ENCODE measurements at regions not wholly inside any gene's neighbourhood (a gene's known extent, or its start where the extent isn't known, plus 50 kb on each side); places are given as distances from the start of the nearest gene placed in this dataset.

- no peaks in the 10 kb centered on the region for H3K36me3 ChIP-seq (ENCODE audit: insufficient read depth, low read length)
- no peaks in the 10 kb centered on the region for H3K27me3 ChIP-seq (ENCODE audit: control insufficient read depth in 1 of 2, insufficient read depth in 2 of 2, low read length in 2 of 2)
- no peaks in the 10 kb centered on the region for H3K4me1 ChIP-seq (ENCODE audit: insufficient read depth, low read length)
- H3K9me3 ChIP-seq (ENCODE audit: low read length), result no peaks in the 10 kb centered on the region
- H3K9ac ChIP-seq (ENCODE audit: low read length), result no peak overlapping the region
- no peak overlapping the region for H3K4me3 ChIP-seq (ENCODE audit: low read depth in 1 of 2, low read length in 2 of 2)
- H3K27ac ChIP-seq (ENCODE audit: low read depth, low read length), result no peak overlapping the region
These were observed 350.2 kb downstream of the ZNF516 start for GRCh38 chr18:76144844-76145243.

- H3K9me3 ChIP-seq (ENCODE audit: low read length), result no peaks in the 10 kb centered on the region
- no peaks in the 10 kb centered on the region for H3K36me3 ChIP-seq (ENCODE audit: insufficient read depth, low read length)
- no peak overlapping the region for H3K27ac ChIP-seq (ENCODE audit: low read depth, low read length)
- H3K27me3 ChIP-seq (ENCODE audit: control insufficient read depth in 1 of 2, insufficient read depth in 2 of 2, low read length in 2 of 2), result no peaks in the 10 kb centered on the region
- H3K9ac ChIP-seq (ENCODE audit: low read length), result no peak overlapping the region
- no peak overlapping the region for H3K4me3 ChIP-seq (ENCODE audit: low read depth in 1 of 2, low read length in 2 of 2)
- H3K4me1 ChIP-seq (ENCODE audit: insufficient read depth, low read length), result no peaks in the 10 kb centered on the region
These were observed 352.4 kb downstream of the ZNF516 start for GRCh38 chr18:76142611-76143010.

- H3K4me3 ChIP-seq (ENCODE audit: low read depth in 1 of 2, low read length in 2 of 2), result no peak overlapping the region
- no peaks in the 10 kb centered on the region for H3K36me3 ChIP-seq (ENCODE audit: insufficient read depth, low read length)
- H3K27ac ChIP-seq (ENCODE audit: low read depth, low read length), result no peak overlapping the region
- H3K27me3 ChIP-seq (ENCODE audit: control insufficient read depth in 1 of 2, insufficient read depth in 2 of 2, low read length in 2 of 2), result no peaks in the 10 kb centered on the region
- no peaks in the 10 kb centered on the region for H3K4me1 ChIP-seq (ENCODE audit: insufficient read depth, low read length)
- no peaks in the 10 kb centered on the region for H3K9me3 ChIP-seq (ENCODE audit: low read length)
- H3K9ac ChIP-seq (ENCODE audit: low read length), result no peak overlapping the region
These were observed 355.2 kb downstream of the ZNF516 start for GRCh38 chr18:76139844-76140243.

- H3K27me3 ChIP-seq (ENCODE audit: control insufficient read depth in 1 of 2, insufficient read depth in 2 of 2, low read length in 2 of 2), result no peaks in the 10 kb centered on the region
- H3K27ac ChIP-seq (ENCODE audit: low read depth, low read length), result no peak overlapping the region
- no peaks in the 10 kb centered on the region for H3K4me1 ChIP-seq (ENCODE audit: insufficient read depth, low read length)
- no peaks in the 10 kb centered on the region for H3K9me3 ChIP-seq (ENCODE audit: low read length)
- no peak overlapping the region for H3K4me3 ChIP-seq (ENCODE audit: low read depth in 1 of 2, low read length in 2 of 2)
- no peak overlapping the region for H3K9ac ChIP-seq (ENCODE audit: low read length)
- no peaks in the 10 kb centered on the region for H3K36me3 ChIP-seq (ENCODE audit: insufficient read depth, low read length)
These were observed 357.8 kb downstream of the ZNF516 start for GRCh38 chr18:76137216-76137615.

- Histone ChIP-seq H3K27ac (ENCODE audit: low read depth, low read length) (no peak overlapping the region), H3K4me3 (ENCODE audit: low read depth in 1 of 2, low read length in 2 of 2) (no peak overlapping the region), H3K9me3 (ENCODE audit: low read length) (no peaks in the 10 kb centered on the region), H3K4me1 (ENCODE audit: insufficient read depth, low read length) (no peaks in the 10 kb centered on the region), H3K27me3 (ENCODE audit: control insufficient read depth in 1 of 2, insufficient read depth in 2 of 2, low read length in 2 of 2) (no peaks in the 10 kb centered on the region), H3K9ac (ENCODE audit: low read length) (no peak overlapping the region), H3K36me3 (ENCODE audit: insufficient read depth, low read length) (no peaks in the 10 kb centered on the region)
These were observed 358.3 kb downstream of the ZNF516 start for GRCh38 chr18:76136701-76137100.

DNA sequence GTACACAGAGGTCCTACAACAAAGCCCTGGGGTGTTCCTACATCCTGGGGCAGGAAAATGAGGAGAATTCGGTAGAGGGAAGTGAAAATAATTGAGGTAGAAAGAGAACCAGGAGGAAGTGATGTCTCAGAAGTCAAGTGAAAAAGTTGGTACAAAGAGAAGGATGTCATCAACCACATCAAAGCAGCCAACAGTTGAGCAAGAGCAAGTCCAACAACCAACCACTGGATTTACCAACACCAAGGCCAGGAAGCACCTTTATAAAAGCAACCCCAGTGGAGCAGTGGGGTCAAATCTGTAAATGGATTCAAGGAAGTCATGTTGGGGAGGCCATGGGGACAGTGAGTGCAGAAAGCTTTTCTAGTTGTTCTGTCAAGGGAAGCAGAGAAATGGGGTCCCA, 360.4 kb downstream of the ZNF516 start:
- H3K4me3 ChIP-seq (ENCODE audit: low read depth in 1 of 2, low read length in 2 of 2), result no peak overlapping the region
- H3K27me3 ChIP-seq (ENCODE audit: control insufficient read depth in 1 of 2, insufficient read depth in 2 of 2, low read length in 2 of 2), result no peaks in the 10 kb centered on the region
- no peaks in the 10 kb centered on the region for H3K36me3 ChIP-seq (ENCODE audit: insufficient read depth, low read length)
- H3K9me3 ChIP-seq (ENCODE audit: low read length), result no peaks in the 10 kb centered on the region
- no peak overlapping the region for H3K9ac ChIP-seq (ENCODE audit: low read length)
- no peaks in the 10 kb centered on the region for H3K4me1 ChIP-seq (ENCODE audit: insufficient read depth, low read length)
- H3K27ac ChIP-seq (ENCODE audit: low read depth, low read length), result no peak overlapping the region

DNA sequence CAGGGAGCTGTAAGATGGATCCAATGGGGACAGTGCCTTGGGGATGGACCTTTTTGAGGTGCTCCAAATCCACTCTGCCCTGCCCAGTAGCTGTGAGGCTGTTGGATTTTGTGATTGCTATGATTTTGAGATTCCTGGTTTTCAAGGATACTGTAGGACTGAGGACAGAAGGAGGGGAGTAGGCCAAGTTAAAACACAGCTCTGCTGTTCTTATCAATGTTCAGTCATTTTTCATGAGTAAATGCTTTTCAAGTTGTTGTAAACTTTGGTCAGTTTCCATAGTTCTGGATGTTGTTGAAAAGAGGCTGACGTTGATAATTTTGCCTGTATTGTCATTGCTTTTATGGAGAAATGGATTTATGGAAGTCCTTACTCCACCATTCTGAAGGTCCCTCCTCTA, 361.2 kb downstream of the ZNF516 start:
- Histone ChIP-seq H3K9ac (ENCODE audit: low read length) (no peak overlapping the region), H3K9me3 (ENCODE audit: low read length) (no peaks in the 10 kb centered on the region), H3K4me3 (ENCODE audit: low read depth in 1 of 2, low read length in 2 of 2) (no peak overlapping the region), H3K27me3 (ENCODE audit: control insufficient read depth in 1 of 2, insufficient read depth in 2 of 2, low read length in 2 of 2) (no peaks in the 10 kb centered on the region), H3K27ac (ENCODE audit: low read depth, low read length) (no peak overlapping the region), H3K4me1 (ENCODE audit: insufficient read depth, low read length) (no peaks in the 10 kb centered on the region), H3K36me3 (ENCODE audit: insufficient read depth, low read length) (no peaks in the 10 kb centered on the region)

- Histone ChIP-seq H3K4me3 (ENCODE audit: low read depth in 1 of 2, low read length in 2 of 2) (no peak overlapping the region), H3K4me1 (ENCODE audit: insufficient read depth, low read length) (no peaks in the 10 kb centered on the region), H3K27me3 (ENCODE audit: control insufficient read depth in 1 of 2, insufficient read depth in 2 of 2, low read length in 2 of 2) (no peaks in the 10 kb centered on the region), H3K36me3 (ENCODE audit: insufficient read depth, low read length) (no peaks in the 10 kb centered on the region), H3K9ac (ENCODE audit: low read length) (no peak overlapping the region), H3K27ac (ENCODE audit: low read depth, low read length) (no peak overlapping the region), H3K9me3 (ENCODE audit: low read length) (no peaks in the 10 kb centered on the region)
These were observed 363.3 kb downstream of the ZNF516 start for GRCh38 chr18:76131738-76132137.

DNA sequence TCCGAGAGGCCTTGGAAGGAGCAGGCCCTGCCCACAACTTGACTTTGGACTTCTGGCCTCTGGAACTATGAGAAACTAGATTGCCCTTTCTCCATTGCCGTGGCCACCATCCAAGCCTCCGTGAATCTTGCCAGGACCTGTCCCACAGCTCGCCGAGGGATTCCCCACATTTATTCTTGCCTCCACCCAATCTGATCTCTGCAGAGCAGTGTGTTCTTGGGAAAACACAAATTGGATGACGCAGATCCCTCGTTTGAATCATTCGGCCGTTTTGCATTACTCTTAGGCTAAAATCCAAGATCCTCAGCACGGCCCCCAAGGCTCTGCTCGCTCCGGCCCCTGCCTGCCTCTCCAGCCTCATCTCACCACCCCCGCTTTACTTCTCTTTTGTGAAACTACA, 364.2 kb downstream of the ZNF516 start:
- Histone ChIP-seq H3K4me3 (ENCODE audit: low read depth in 1 of 2, low read length in 2 of 2) (no peak overlapping the region), H3K36me3 (ENCODE audit: insufficient read depth, low read length) (no peaks in the 10 kb centered on the region), H3K9me3 (ENCODE audit: low read length) (no peaks in the 10 kb centered on the region), H3K27ac (ENCODE audit: low read depth, low read length) (no peak overlapping the region), H3K27me3 (ENCODE audit: control insufficient read depth in 1 of 2, insufficient read depth in 2 of 2, low read length in 2 of 2) (no peaks in the 10 kb centered on the region), H3K4me1 (ENCODE audit: insufficient read depth, low read length) (peaks cover 7% of the 10 kb centered on the region), H3K9ac (ENCODE audit: low read length) (no peak overlapping the region)

- no peaks in the 10 kb centered on the region for H3K36me3 ChIP-seq (ENCODE audit: insufficient read depth, low read length)
- no peak overlapping the region for H3K4me3 ChIP-seq (ENCODE audit: low read depth in 1 of 2, low read length in 2 of 2)
- no peaks in the 10 kb centered on the region for H3K9me3 ChIP-seq (ENCODE audit: low read length)
- H3K9ac ChIP-seq (ENCODE audit: low read length), result no peak overlapping the region
- H3K4me1 ChIP-seq (ENCODE audit: insufficient read depth, low read length), result peaks cover 7% of the 10 kb centered on the region
- H3K27me3 ChIP-seq (ENCODE audit: control insufficient read depth in 1 of 2, insufficient read depth in 2 of 2, low read length in 2 of 2), result no peaks in the 10 kb centered on the region
- no peak overlapping the region for H3K27ac ChIP-seq (ENCODE audit: low read depth, low read length)
These were observed 368.7 kb downstream of the ZNF516 start for GRCh38 chr18:76126327-76126726.

DNA sequence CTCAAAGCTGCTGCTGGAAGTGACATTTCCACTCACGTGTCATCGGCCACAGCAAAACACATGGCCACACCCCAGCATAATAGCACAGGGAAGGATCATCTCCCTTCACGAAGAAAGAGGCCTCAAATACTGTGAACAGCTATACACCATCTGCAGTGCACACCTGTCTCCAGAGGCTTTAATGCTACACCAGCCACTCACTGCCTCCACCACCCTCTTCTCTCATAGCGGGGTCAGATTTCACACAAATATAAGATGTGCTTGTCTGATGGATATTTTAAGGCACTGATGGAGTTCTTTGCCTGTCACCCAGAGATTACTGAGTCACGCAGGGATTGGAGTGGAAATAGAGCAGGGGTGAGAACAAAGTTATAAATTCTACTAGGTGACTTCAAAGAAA, 374.0 kb downstream of the ZNF516 start:
- H3K9ac ChIP-seq (ENCODE audit: low read length), result no peak overlapping the region
- no peaks in the 10 kb centered on the region for H3K9me3 ChIP-seq (ENCODE audit: low read length)
- no peak overlapping the region for H3K27ac ChIP-seq (ENCODE audit: low read depth, low read length)
- no peaks in the 10 kb centered on the region for H3K36me3 ChIP-seq (ENCODE audit: insufficient read depth, low read length)
- H3K4me1 ChIP-seq (ENCODE audit: insufficient read depth, low read length), result no peaks in the 10 kb centered on the region
- no peak overlapping the region for H3K4me3 ChIP-seq (ENCODE audit: low read depth in 1 of 2, low read length in 2 of 2)
- no peaks in the 10 kb centered on the region for H3K27me3 ChIP-seq (ENCODE audit: control insufficient read depth in 1 of 2, insufficient read depth in 2 of 2, low read length in 2 of 2)

GRCh38 chr18:76115580-76115979, 379.5 kb downstream of the ZNF516 start:
- no peaks in the 10 kb centered on the region for H3K4me1 ChIP-seq (ENCODE audit: insufficient read depth, low read length)
- H3K27me3 ChIP-seq (ENCODE audit: control insufficient read depth in 1 of 2, insufficient read depth in 2 of 2, low read length in 2 of 2), result no peaks in the 10 kb centered on the region
- no peak overlapping the region for H3K9ac ChIP-seq (ENCODE audit: low read length)
- H3K4me3 ChIP-seq (ENCODE audit: low read depth in 1 of 2, low read length in 2 of 2), result no peak overlapping the region
- no peaks in the 10 kb centered on the region for H3K36me3 ChIP-seq (ENCODE audit: insufficient read depth, low read length)
- H3K9me3 ChIP-seq (ENCODE audit: low read length), result peaks cover 3% of the 10 kb centered on the region
- no peak overlapping the region for H3K27ac ChIP-seq (ENCODE audit: low read depth, low read length)
